K562 (cell line): ENCODE measurements at regions not wholly inside any gene's neighbourhood (a gene's known extent, or its start where the extent isn't known, plus 50 kb on each side); places are given as distances from the start of the nearest gene placed in this dataset.

Experiments used
- CTCF ChIP-seq, 3 experiments: IDR thresholded peaks in 2 of 3; conservative IDR thresholded peaks in 1 of 3; 2 replicates each; pipeline ENCODE4 v1.5.1; 2011 to 2012; ENCODE audit warnings: low read length in 3 of 3, mild to moderate bottlenecking in 3 of 3, control low read depth in 2 of 3, improper control_type of control experiment in 1 of 3, inconsistent platforms in 1 of 3, low read depth in 1 of 3, mixed read lengths in 1 of 3, moderate library complexity in 1 of 3; ENCODE audit not compliant: insufficient read depth in 2 of 3
- JUNB ChIP-seq: fragments of 450-650 bp; formaldehyde crosslinking; conservative IDR thresholded peaks from 2 replicates; pipeline ENCODE4 v1.4.0; 2020; ENCODE audit warnings: mild to moderate bottlenecking
- NCOA2 ChIP-seq, 2 experiments: fragments of 450-650 bp; IDR thresholded peaks; 2 replicates each; pipeline ENCODE4 v1.6.1; 2018; ENCODE audit warnings: mild to moderate bottlenecking in 2 of 2, moderate library complexity in 1 of 2; ENCODE audit not compliant: partially characterized antibody in 2 of 2
- PHTF2 ChIP-seq: fragments of 250-450 bp; sonication (Bioruptor Pico); IDR thresholded peaks from 2 replicates; pipeline ENCODE4 v1.5.0; 2021; ENCODE audit warnings: mild to moderate bottlenecking
- ZBTB8A ChIP-seq: fragments of 450-650 bp; IDR thresholded peaks from 2 replicates; pipeline ENCODE4 v1.6.1; 2018; ENCODE audit warnings: mild to moderate bottlenecking, moderate library complexity; ENCODE audit not compliant: partially characterized antibody

DNA sequence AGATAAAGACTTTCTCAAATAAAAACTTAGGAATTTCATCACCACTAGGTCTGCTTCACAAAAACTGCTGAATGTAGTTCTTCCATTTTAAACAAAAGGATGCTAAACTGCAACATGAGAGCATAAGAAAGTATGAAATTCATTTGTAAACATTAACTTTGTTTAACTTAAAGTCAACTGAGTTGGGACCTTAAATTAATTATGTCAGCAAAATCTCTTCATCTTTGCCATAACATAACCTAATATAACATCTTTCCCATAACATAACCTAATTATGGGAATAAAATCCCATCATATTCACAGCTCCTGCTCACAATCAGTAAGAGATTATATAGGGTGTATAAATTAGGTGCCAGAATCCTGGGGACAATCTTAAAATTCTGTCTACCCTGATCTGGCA, 78.8 kb upstream of the PCSK5 start:
- TF ChIP-seq CTCF (IDR thresholded peaks at IDR 0.05 in 2 of 3, conservative IDR thresholded peaks at IDR 0.05 in 1 of 3; ENCODE audit: insufficient read depth in 2 of 3, low read depth in 1 of 3, low read length in 3 of 3) (no peak), NCOA2 (IDR thresholded peaks at IDR 0.05; ENCODE audit: partially characterized antibody in 2 of 2) (no peak), ZBTB8A (no peak), JUNB (CRISPR knock-in tag) (no peak), PHTF2 (CRISPR knock-in tag) (no peak)
